Muscle of leg (tissue), 3 donors: ENCODE measurements at regions not wholly inside any gene's neighbourhood (a gene's known extent, or its start where the extent isn't known, plus 50 kb on each side); places are given as distances from the start of the nearest gene placed in this dataset.
"Not testable (repeated sequence)": the region's sequence is repeated elsewhere in the genome, so short reads cannot be mapped to it uniquely, and the experiment has no call there.

Experiments
- DNase-seq: peaks from one replicate; pipeline ENCODE4 v3.0.0; 2013
- H3K27ac ChIP-seq: one replicate; pipeline ENCODE4 v1.5.1; 2013; ENCODE audit warnings: mild to moderate bottlenecking, low read length, control low read depth
- H3K27me3 ChIP-seq: one replicate; pipeline ENCODE4 v1.6.1; 2013; ENCODE audit warnings: low read length; ENCODE audit not compliant: control insufficient read depth, insufficient read depth
- H3K36me3 ChIP-seq: one replicate; pipeline ENCODE4 v1.6.1; 2013; ENCODE audit warnings: low read length; ENCODE audit not compliant: control insufficient read depth, insufficient read depth
- H3K4me1 ChIP-seq: one replicate; pipeline ENCODE4 v1.6.1; 2013; ENCODE audit warnings: low read length; ENCODE audit not compliant: control insufficient read depth, insufficient read depth
- H3K4me3 ChIP-seq: one replicate; pipeline ENCODE4 v1.5.1; 2013; ENCODE audit warnings: low read length, control low read depth
- H3K9me3 ChIP-seq: replicated peaks from 2 replicates; pipeline ENCODE4 v1.6.1; 2013; ENCODE audit warnings: low read depth, low read length; ENCODE audit not compliant: control insufficient read depth
- WGBS: methylation state at CpG from one replicate; pipeline ENCODE4 v1.1.5; 2013; ENCODE audit warnings: missing lambda C conversion rate; ENCODE audit not compliant: insufficient coverage; 5-methylcytosine and 5-hydroxymethylcytosine counted together

- H3K36me3 ChIP-seq, result no peaks in the 10 kb centered on the region
- H3K9me3 ChIP-seq, result no peaks in the 10 kb centered on the region
- WGBS, result no CpG with 5 or more reads among the region's 3 CpGs
- no peaks in the 10 kb centered on the region for H3K27me3 ChIP-seq
- H3K27ac ChIP-seq, result no peak overlapping the region
- H3K4me3 ChIP-seq, result no peak overlapping the region
- peak; percentile 68 for DNase-seq
- no peaks in the 10 kb centered on the region for H3K4me1 ChIP-seq
Observed at GRCh38 chr19:28710278-28710677, 502.7 kb downstream of the UQCRFS1 start.

- H3K36me3 ChIP-seq, result no peaks in the 10 kb centered on the region
- no peaks in the 10 kb centered on the region for H3K27me3 ChIP-seq
- no peak for DNase-seq
- H3K27ac ChIP-seq, result no peak overlapping the region
- no peaks in the 10 kb centered on the region for H3K9me3 ChIP-seq
- H3K4me1 ChIP-seq, result no peaks in the 10 kb centered on the region
- WGBS, result no CpG with 5 or more reads among the region's 2 CpGs
- H3K4me3 ChIP-seq, result no peak overlapping the region
Observed at GRCh38 chr19:28706693-28707092, 506.3 kb downstream of the UQCRFS1 start.

GRCh38 chr19:28705008-28705407, 507.9 kb downstream of the UQCRFS1 start:
- WGBS, result no CpG with 5 or more reads among the region's 3 CpGs
- DNase-seq, result no peak
- Histone ChIP-seq H3K9me3 (no peaks in the 10 kb centered on the region), H3K4me1 (no peaks in the 10 kb centered on the region), H3K4me3 (no peak overlapping the region), H3K36me3 (no peaks in the 10 kb centered on the region), H3K27ac (no peak overlapping the region), H3K27me3 (no peaks in the 10 kb centered on the region)

- no peak for DNase-seq
- H3K36me3 ChIP-seq, result no peaks in the 10 kb centered on the region
- no peaks in the 10 kb centered on the region for H3K27me3 ChIP-seq
- H3K9me3 ChIP-seq, result no peaks in the 10 kb centered on the region
- no peaks in the 10 kb centered on the region for H3K4me1 ChIP-seq
- no peak overlapping the region for H3K4me3 ChIP-seq
- H3K27ac ChIP-seq, result no peak overlapping the region
Observed at GRCh38 chr19:28703400-28703956, 509.5 kb downstream of the UQCRFS1 start.

- Histone ChIP-seq H3K9me3 (no peaks in the 10 kb centered on the region), H3K36me3 (no peaks in the 10 kb centered on the region), H3K27ac (no peak overlapping the region), H3K4me3 (no peak overlapping the region), H3K27me3 (no peaks in the 10 kb centered on the region), H3K4me1 (no peaks in the 10 kb centered on the region)
- no CpG with 5 or more reads among the region's 1 CpG for WGBS
- DNase-seq, result no peak
Observed at GRCh38 chr19:28701491-28701890, 511.5 kb downstream of the UQCRFS1 start.

- Histone ChIP-seq H3K27ac (no peak overlapping the region), H3K9me3 (no peaks in the 10 kb centered on the region), H3K4me1 (no peaks in the 10 kb centered on the region), H3K4me3 (no peak overlapping the region), H3K27me3 (no peaks in the 10 kb centered on the region), H3K36me3 (no peaks in the 10 kb centered on the region)
- no peak for DNase-seq
- 76% methylated on average over 2 of the region's 4 CpGs for WGBS
Observed at GRCh38 chr19:28700176-28700575, 512.8 kb downstream of the UQCRFS1 start.

- DNase-seq, result no peak
- no peak overlapping the region for H3K27ac ChIP-seq
- H3K4me1 ChIP-seq, result no peaks in the 10 kb centered on the region
- no peaks in the 10 kb centered on the region for H3K27me3 ChIP-seq
- H3K4me3 ChIP-seq, result no peak overlapping the region
- no peaks in the 10 kb centered on the region for H3K36me3 ChIP-seq
- no CpG with 5 or more reads among the region's 1 CpG for WGBS
- no peaks in the 10 kb centered on the region for H3K9me3 ChIP-seq
Observed at GRCh38 chr19:28697308-28697707, 515.6 kb downstream of the UQCRFS1 start.

- 80% methylated on average over 1 of the region's 5 CpGs for WGBS
- Histone ChIP-seq H3K36me3 (no peaks in the 10 kb centered on the region), H3K27me3 (no peaks in the 10 kb centered on the region), H3K4me1 (no peaks in the 10 kb centered on the region), H3K4me3 (no peak overlapping the region), H3K9me3 (no peaks in the 10 kb centered on the region), H3K27ac (no peak overlapping the region)
- no peak for DNase-seq
Observed at GRCh38 chr19:28694812-28695211, 518.1 kb downstream of the UQCRFS1 start.

GRCh38 chr19:28691683-28692082, 521.3 kb downstream of the UQCRFS1 start:
- H3K36me3 ChIP-seq, result no peaks in the 10 kb centered on the region
- H3K27me3 ChIP-seq, result no peaks in the 10 kb centered on the region
- no peaks in the 10 kb centered on the region for H3K9me3 ChIP-seq
- H3K27ac ChIP-seq, result no peak overlapping the region
- WGBS, result 75% methylated on average over 1 of the region's 1 CpG
- no peak overlapping the region for H3K4me3 ChIP-seq
- DNase-seq, result no peak
- H3K4me1 ChIP-seq, result no peaks in the 10 kb centered on the region

- H3K27ac ChIP-seq, H3K27me3 ChIP-seq, DNase-seq, H3K4me3 ChIP-seq, H3K9me3 ChIP-seq, H3K4me1 ChIP-seq, H3K36me3 ChIP-seq: not testable (repeated sequence)
- 100% methylated on average over 1 of the region's 7 CpGs for WGBS
Observed at GRCh38 chr19:28689464-28689863, 523.5 kb downstream of the UQCRFS1 start.

GRCh38 chr19:28687296-28687695, 525.7 kb downstream of the UQCRFS1 start:
- no peak for DNase-seq
- no peak overlapping the region for H3K4me3 ChIP-seq
- H3K4me1 ChIP-seq, result no peaks in the 10 kb centered on the region
- no peaks in the 10 kb centered on the region for H3K36me3 ChIP-seq
- no peak overlapping the region for H3K27ac ChIP-seq
- H3K9me3 ChIP-seq, result no peaks in the 10 kb centered on the region
- WGBS, result no CpG with 5 or more reads among the region's 1 CpG
- no peaks in the 10 kb centered on the region for H3K27me3 ChIP-seq
